Adrenal gland (tissue), 5 donors: ENCODE measurements at regions not wholly inside any gene's neighbourhood (a gene's known extent, or its start where the extent isn't known, plus 50 kb on each side); places are given as distances from the start of the nearest gene placed in this dataset.

Experiments
- POLR2A ChIP-seq, 2 donors: fragments of 450-650 bp; IDR thresholded peaks; one replicate each; pipeline ENCODE4 v1.6.1; 2017; ENCODE audit warnings: antibody characterized with exemption in 2 of 2, mild to moderate bottlenecking in 2 of 2, moderate library complexity in 1 of 2
- TF ChIP-seq, protein P1 (sequence below), 6 experiments: fragments of 450-650 bp in 4 of 6; fragments of 200-600 bp in 2 of 6; sonication (generic) in 1 of 6; IDR thresholded peaks; 1 replicate in 5 of 6; 2 replicates in 1 of 6; pipeline versions ENCODE4 v1.5.1 to v1.8.0; 2016 to 2021; ENCODE audit warnings: antibody characterized with exemption in 6 of 6, mild to moderate bottlenecking in 2 of 6, moderate library complexity in 1 of 6
- donor health status: DM: no; HTN: no; CAD: no.

GRCh38 chrX:101993335-101993734 is 61.5 kb upstream of the ZMAT1 start:
- TF ChIP-seq, protein P1, sequence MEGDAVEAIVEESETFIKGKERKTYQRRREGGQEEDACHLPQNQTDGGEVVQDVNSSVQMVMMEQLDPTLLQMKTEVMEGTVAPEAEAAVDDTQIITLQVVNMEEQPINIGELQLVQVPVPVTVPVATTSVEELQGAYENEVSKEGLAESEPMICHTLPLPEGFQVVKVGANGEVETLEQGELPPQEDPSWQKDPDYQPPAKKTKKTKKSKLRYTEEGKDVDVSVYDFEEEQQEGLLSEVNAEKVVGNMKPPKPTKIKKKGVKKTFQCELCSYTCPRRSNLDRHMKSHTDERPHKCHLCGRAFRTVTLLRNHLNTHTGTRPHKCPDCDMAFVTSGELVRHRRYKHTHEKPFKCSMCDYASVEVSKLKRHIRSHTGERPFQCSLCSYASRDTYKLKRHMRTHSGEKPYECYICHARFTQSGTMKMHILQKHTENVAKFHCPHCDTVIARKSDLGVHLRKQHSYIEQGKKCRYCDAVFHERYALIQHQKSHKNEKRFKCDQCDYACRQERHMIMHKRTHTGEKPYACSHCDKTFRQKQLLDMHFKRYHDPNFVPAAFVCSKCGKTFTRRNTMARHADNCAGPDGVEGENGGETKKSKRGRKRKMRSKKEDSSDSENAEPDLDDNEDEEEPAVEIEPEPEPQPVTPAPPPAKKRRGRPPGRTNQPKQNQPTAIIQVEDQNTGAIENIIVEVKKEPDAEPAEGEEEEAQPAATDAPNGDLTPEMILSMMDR (IDR thresholded peaks at IDR 0.05) = no peak
- TF ChIP-seq POLR2A (IDR thresholded peaks at IDR 0.05) = no peak
